GM19468 (cell line): ENCODE measurements at regions not wholly inside any gene's neighbourhood (a gene's known extent, or its start where the extent isn't known, plus 50 kb on each side); places are given as distances from the start of the nearest gene placed in this dataset.

Experiments
- ATAC-seq: cut with Tn5 transposase; IDR thresholded peaks from one replicate; pipeline ENCODE4 v1.9.1; 2021; ENCODE audit warnings: mild to moderate bottlenecking, moderate library complexity, moderate number of reproducible peaks; ENCODE audit not compliant: unreplicated experiment; ENCODE audit errors: extremely low read depth

DNA sequence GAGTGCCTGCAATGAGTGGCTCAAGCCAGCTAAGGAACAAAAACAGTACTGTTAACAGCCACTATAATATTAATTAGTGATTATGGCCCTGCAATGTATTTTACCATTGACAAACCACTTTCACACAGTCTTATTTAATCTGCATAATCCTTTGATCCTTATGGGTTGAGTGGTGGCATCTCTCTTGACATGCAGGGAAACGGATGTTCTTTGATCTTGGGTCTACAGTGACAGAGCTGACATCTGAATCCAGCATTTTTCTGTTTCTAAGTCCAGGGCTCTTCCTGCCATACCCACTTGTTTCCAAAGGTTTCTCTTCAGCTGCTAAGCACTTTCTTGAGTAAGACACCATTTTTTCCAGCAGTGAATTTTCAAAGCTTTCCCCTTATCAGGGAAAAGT is 277.7 kb upstream of the ROPN1 start:
- no peak for ATAC-seq

DNA sequence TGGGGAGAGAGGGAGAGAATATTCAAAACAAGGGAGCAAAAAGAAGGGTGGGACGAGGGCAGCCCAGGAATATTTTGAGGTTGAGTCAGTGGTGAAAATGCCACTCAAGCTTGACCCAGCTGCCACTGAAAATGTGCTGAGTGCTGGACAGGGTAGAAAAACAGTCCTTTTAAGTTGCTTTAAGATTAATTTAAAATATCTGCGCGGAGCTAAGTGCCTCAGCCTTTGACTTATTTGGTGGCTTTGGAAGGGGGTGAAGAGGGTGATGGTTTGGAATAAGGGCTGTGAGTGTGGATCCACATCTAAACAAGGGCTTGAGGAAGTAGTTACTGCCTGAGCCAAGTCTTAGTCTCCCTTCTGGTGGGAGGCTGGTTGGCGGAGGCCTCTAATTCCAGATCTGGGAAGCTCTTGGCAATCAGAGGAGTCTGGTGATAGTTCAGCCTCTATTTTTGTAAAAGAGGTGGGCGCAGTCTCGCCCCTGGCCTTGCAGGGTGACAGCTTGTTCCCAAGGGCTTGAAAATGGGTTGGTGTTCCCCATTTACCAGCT is 280.8 kb upstream of the ROPN1 start:
- no peak for ATAC-seq

DNA sequence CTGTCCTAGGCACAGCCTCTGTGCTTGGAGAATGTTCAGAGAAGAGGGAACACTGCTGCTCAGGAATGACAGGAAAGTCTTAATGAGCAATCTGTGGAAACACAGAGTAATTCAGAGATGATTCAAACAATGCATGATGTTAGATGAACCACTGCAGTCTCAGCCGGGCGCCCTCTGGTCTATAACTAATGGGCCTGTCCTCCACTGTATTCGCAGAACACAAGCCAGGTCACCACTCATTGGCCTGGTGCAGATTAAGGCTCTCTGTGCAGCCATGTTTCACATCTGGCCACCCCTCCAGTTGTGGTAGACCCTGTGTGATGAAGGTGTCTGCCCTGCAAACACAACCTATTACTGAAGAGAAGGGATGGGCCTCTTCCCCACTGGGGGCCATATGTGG is 281.7 kb upstream of the ROPN1 start:
- no peak for ATAC-seq

DNA sequence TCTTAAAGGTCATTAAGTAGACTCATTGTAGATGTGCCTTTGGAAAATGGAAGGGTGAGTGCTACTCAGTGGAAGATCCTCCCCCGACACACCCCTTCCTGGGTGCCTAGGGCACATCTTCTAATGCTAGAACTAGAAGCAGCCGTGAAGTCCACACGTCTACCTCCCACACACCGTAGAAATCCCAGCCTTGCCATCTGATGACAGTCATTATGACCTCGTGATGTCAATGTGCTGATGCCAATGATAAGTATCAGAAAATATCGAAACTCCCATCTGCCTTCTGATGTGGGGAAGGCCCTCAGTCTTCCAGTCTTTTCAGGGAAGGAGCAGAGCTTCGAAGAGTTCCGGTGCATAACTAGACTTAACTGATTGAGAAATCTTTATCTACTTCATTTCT is 282.1 kb upstream of the ROPN1 start:
- ATAC-seq = no peak

DNA sequence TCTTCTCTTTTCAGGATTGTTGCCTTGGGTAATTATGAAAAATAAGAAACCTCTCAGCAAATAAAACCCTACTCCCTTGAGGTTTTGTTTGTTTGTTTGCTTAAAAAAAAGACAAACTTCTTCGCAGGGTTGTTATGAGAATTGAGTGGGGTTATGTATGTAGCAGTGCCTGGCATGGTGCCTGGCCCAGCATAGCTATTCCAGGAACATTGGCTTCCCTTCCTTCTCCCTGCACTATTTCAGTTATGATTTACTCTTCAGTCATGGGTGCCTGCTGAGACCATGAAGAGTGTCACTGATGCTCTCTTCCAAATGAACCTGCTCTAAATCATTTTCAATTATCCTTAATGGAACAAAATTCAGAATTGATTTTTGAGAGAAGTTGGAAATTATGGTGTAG is 283.5 kb upstream of the ROPN1 start:
- ATAC-seq = no peak

DNA sequence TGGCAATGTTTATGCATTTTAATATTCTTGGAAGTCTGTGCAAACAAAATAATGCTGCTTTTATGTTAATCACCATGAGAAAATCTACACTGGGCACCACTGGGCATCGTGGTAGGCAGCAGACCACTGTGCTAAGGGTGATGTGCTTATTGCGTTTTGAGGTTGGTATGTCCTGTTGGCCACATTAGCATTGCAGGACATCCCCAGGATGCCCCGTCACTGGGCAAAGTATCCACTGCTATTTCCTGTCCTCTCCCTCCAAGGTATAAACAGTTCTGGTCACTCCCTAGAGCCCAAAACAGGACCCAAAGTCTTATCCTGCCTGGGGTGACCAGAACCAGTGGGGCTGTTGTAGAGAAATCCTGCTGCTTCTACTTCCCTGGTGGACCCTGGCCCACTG is 284.2 kb upstream of the ROPN1 start:
- no peak for ATAC-seq

DNA sequence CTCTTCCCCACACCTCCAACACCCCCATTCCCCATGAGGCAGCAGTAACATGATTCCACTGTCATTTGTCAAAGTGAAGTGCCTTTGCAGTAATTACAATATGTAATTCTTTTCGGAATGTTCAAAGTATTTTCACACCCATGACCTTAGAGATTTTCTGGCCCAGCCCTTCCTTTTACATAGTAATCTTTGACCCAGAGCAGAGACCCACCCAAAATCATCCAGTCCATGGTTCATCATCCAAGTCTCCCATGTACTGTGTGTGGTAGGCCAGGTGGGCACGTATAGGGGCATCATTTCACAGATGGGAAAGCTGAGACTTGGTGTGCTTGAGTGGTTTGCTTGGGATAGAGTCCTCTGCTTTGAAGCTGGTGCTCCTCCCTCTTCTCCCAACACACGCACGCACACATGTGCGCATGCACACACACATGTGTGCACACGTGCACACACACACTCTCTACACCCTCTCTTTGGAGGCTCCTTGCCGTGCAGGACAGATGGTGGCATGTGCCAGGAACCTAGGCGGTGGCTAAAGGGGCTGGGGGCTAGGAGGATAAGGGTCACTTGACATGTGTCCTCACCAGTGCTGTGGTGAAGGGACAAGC is 284.7 kb upstream of the ROPN1 start:
- no peak for ATAC-seq

DNA sequence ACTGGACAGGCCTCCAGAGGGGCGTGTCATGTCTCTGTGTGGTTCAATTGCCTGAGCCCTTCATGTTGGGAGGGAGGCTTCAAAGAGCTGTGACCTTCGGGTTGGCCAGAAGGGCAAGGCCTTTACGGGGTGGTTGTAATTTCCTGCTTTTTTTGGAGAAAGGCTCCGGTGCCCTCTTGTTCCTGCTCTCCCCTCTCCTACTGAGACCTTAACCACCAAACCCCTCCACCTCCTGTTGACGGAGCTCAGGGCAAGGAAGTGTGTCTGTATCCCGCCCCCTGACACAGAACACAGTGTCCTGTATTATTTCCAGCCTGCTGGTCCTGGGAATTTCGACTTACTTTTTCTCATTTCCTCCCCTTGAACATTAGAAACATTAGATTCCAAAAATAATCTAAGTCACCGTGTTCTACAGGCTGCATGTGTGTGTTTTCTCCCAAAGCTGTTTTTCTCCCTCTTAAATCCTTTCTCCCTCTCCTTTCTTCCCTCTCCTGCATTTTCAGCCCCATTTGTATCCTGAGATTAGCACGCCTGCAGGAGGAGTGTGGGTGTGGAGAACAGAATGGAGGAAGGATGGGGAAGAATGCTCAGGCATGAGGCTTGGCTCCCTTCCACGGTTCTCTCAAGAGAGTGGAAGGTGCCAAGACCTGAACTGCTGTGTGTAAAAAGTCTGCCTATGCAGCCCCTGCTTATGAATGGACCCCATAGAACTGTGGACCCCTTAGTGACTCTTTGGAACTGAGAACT is 285.4 kb upstream of the ROPN1 start:
- no peak for ATAC-seq

DNA sequence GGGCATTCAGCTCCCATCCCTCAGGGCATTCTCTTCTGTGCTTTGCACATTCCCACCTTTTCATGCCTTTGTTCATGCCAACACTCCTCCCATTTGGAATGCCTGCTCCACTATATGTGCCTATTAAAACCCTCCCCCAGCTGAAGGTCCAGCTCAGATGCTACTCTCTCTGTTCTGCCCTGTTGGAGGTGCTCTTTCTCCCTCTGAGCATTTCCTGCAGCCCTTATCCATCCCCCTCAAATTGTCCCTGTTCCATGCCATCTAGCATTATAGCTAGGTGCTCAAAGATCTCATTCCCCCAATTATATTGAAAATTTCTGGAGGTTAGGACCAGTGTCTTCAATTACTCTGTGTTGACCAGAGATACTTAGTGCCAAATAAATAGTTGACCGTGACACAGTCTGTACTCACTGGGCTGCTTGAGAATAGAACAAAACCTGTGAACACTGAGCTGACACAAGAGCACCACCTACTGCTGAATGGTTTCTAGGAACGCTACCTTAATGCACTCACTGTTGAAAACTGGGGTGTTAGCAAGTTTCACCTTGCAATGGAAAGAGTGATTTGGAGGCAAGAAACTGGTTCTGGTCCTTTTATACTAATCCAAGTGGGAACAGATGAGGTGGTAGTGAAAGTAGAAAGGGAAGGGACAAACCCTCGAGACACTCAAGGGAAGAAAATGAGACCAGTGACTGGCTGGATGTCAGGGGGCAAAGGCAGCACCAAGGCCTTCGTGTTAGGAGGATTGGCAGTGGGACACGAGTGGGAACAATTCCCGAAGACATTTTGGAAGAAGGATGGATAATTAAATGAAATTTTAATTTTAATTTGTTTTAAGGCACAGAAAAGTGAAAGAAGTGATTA is 289.8 kb upstream of the ROPN1 start:
- ATAC-seq = no peak

DNA sequence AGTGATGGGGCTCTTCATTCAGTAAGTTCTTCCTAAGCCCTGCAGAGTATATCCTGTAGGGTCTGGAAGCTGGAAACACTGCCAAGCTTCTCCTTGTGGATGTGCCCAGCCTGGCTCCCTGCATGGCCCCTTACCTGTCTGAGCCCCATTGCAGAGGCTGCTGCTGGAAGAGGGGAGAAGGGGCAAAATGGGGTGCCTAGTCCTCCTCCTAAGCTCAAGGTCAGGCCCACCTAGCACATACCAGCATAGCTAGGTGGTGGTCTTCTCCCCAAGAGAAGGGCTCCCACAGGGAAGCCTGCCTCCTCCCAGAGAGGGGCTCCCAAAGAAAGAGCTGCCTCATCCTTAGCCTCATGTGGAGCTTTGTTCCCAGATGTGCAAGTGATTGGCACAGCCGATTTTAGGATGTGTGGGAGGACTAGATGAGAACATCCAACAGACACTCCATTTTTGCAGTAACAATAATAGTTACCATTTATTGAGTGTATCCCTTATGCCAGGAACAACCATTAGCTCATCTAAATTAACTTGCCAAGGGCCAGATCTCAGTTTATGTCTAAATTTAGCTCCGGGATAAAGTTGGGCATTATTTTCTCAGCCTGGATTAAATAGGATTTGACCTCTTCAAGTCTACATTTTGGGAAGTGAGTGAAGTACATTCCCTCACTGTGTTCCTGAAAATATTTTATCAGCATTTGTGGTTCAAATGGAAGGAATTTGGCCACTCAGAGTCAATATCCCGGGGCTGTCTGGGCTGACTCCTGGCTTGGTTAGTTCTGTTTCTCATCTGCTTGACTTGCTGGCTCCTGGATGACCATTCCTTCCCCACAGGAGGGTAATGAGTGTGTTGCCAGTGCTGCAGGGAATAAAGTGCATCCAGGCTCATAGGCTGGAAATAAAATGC is 291.1 kb upstream of the ROPN1 start:
- no peak for ATAC-seq

DNA sequence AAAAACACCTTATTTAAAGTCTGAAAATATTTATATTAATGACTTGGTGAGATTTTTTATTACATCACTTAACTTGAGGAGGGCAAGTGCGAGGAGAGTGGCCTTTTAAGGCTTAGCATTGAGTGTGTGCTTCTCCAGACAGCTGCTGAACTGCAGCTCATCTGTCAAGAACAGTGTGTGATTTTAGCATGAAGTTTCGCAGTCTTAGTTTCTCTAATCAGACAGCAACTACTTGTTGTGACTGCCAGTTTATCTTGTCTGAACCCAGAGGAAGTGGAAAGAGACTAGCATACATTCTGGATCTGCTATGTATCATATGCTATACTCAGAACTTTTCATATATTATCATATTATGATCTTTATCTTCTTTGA is 291.7 kb upstream of the ROPN1 start:
- no peak for ATAC-seq

DNA sequence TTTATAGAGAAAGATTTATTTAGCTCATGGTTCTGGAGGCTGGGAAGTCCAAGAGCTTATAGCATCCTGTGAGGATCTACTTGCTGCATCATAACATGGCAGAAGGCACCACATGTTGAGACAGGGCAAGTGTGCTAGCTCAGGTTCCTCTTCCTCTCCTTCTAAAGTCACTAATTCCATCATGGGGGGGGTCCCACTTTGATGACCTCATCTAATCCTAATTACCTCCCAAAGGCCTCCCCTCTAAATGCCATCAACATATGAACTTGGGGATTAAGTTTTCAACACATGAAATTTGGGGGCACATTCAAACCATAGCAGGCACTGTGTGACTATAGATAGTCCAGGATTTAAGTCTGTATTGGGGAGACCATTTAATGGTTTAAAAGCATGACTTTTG is 297.1 kb upstream of the ROPN1 start:
- no peak for ATAC-seq

DNA sequence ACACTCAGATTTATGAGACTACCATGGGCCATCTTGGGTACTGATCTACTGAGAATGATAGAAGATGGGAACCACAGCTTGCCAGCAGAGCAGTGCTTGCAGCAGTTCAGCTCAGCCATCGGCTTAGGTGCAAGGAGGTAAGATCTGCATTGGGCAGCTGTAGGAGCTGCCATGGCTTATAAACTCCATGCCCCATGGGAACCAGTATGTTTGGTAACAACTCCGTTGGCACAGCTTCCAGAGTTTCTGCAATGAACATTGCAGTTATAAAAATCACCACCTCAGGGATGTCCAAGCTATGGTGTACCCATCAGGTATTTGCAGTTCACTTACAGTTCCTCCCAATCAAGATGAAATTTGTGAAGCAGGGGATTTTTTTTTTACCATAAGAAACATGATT is 299.1 kb upstream of the ROPN1 start:
- ATAC-seq = no peak

DNA sequence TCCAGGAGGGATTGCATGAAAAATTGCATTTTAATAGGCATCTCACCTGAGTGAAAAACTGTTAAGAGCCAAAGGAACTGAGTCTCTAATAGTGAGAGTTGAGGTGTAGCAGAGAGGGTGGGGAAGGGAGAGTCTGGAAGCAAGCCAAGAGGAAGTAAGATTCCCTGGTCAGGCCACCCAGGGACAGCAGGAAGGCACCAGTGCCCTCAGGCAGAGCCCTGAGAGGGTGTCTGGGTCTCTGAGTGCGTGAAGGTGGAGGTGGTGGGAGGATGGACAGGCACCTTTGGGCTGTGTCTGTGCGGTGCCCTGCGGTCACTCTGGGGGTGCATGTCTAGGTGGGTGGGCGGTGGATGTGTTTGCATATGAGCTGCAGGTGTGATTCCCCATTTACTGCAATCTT is 300.4 kb upstream of the ROPN1 start:
- ATAC-seq = no peak

DNA sequence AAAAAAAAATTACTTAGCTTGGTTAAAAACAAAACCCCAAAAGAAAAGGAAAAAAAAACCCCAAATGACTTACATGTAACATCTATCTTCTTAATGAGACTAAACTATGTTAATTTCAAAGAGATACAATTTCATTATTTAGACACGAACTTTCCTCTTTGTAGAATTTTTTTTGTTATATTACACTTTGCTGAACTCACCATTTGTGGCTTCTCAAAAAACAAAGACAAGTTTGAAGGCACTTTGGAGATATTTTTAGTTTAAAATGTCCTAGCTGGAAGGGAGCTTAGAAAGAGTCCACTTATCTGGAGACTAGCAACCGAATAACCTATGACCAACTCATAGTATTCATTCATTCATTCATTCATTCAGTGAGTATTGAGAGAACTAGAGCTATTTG is 301.7 kb upstream of the ROPN1 start:
- ATAC-seq = no peak

DNA sequence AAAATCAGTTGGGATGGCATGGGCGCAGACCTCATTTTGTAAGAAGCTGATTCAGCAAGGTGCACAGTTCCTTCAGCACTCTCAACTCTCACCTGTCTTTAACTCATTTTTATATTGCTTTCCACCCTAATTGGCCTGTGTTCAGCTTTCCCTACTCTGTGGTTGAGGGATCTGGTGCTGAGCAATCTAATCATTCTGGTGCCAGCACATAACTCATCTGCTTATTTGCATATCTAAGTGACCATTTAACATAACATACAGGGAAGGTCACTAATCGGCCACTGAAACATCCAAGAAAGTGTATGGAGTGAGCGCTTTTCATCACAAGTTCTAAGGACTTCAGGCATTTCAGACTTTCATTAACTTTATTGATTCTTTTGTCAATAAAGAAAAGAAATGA is 303.4 kb upstream of the ROPN1 start:
- no peak for ATAC-seq

DNA sequence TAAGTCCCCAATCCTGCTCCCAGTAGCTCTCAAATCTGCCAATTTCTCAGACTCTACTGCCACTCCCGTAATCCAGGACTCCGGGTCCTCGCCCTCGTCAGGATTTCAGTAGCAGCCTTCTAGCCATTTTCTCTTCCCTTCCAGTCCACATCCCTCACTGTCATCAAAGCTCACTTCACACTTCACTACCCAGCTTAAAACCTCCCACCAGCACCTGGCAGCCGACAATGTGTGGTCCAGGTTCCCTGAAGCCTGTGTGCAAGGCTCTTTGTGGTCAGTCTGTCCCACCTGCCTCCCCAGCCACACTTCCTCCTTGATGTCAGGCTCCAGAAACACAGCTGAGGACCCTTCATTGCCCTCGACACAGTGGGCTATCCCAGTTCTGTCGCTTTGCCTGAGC is 304.5 kb upstream of the ROPN1 start:
- no peak for ATAC-seq

DNA sequence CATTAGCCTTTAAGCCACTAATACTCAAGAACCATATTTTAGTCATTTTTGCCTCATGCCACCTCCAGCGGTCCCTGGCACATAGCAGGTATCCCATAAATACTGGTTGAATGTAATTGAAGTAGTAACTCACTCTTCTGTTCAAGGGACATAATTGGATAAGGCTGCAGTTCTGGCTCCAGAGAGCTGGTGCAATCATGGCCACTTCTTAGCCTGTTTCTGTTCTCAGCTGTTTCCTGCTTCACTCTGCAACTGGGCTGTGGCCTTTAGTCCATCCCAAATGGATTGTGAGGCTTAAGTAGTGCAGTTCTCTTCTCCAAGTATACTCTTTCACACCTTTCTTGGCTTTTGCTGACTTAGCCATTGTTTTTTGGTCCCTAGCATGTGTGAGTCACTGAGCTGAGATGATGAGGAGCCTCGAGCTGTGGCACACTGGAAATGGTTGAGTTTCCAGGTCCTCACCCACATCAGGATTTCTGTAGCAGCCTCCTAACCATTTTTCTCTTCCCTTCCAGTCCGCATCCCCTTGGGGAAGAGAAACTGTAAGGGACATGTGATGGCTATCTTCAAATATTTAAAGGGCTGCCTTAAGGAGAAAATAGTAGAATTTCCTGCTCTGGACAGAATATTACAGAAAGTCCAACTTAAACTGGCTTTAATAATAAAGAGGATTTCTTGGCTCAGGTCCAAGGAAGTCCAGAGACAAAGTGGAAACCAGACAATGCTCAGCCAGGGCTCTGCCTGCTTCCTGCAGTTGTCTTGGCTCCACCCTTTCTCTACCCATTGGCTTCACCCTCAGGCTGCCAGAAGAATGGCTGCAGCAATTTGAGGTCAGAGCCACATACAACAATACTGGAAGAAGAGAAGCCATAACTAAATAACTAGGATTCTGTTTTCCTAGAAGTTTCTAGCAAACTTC is 305.4 kb upstream of the ROPN1 start:
- no peak for ATAC-seq

DNA sequence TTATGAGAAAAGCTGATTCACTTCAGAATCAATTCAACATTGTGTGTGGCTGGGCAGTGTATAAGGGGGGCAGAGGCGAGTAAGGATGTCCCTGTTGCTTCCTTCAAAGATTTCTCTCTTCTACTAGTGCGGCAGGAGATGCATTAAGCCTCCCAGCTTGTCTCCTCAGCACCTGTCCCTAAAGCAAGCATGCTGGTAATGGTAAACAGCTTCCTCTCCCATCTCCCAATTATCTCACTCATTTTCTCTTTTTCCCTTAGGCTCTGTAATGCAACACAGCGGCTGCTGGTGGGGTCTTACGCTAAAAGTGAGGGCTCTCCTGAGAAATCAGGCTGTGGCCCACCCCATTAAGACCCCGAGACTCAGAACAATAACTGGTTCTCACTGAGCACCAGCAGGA is 306.4 kb upstream of the ROPN1 start:
- no peak for ATAC-seq
